NCI-H524 (cell line): ENCODE measurements at regions not wholly inside any gene's neighbourhood (a gene's known extent, or its start where the extent isn't known, plus 50 kb on each side); places are given as distances from the start of the nearest gene placed in this dataset.

Experiments used
- DNase-seq, 2 experiments: peaks; one replicate each; lab custom pipeline; 2025; lab: John Stamatoyannopoulos, UW

- no peak for DNase-seq
These were observed 648.0 kb upstream of the KIRREL3 start for GRCh38 chr11:127648583-127648982.

- no peak for DNase-seq
These were observed 643.8 kb upstream of the KIRREL3 start for GRCh38 chr11:127644366-127644765.

GRCh38 chr11:127643268-127644058, 642.9 kb upstream of the KIRREL3 start:
- DNase-seq, result peak; percentile 86 to 94

- DNase-seq, result peak in 1 of 2 experiments; percentile 70
These were observed 640.2 kb upstream of the KIRREL3 start for GRCh38 chr11:127640561-127641451.

- no peak for DNase-seq
These were observed 639.3 kb upstream of the KIRREL3 start for GRCh38 chr11:127639916-127640315.

GRCh38 chr11:127632976-127633680, 632.6 kb upstream of the KIRREL3 start:
- DNase-seq, result no peak

- no peak for DNase-seq
These were observed 632.0 kb upstream of the KIRREL3 start for GRCh38 chr11:127632546-127632945.

- no peak for DNase-seq
These were observed 631.4 kb upstream of the KIRREL3 start for GRCh38 chr11:127631974-127632373.

GRCh38 chr11:127629200-127629599, 628.6 kb upstream of the KIRREL3 start:
- DNase-seq, result no peak

- no peak for DNase-seq
These were observed 627.9 kb upstream of the KIRREL3 start for GRCh38 chr11:127628458-127628785.

- DNase-seq, result peak; percentile 28 to 67
These were observed 627.3 kb upstream of the KIRREL3 start for GRCh38 chr11:127627629-127628457.

GRCh38 chr11:127627204-127627603, 626.6 kb upstream of the KIRREL3 start:
- no peak for DNase-seq

GRCh38 chr11:127625402-127625801, 624.8 kb upstream of the KIRREL3 start:
- peak in 1 of 2 experiments; percentile 14 for DNase-seq

- no peak for DNase-seq
These were observed 623.8 kb upstream of the KIRREL3 start for GRCh38 chr11:127624306-127624856.

GRCh38 chr11:127622686-127623085, 622.1 kb upstream of the KIRREL3 start:
- no peak for DNase-seq

- no peak for DNase-seq
These were observed 620.1 kb upstream of the KIRREL3 start for GRCh38 chr11:127620671-127621070.

GRCh38 chr11:127619946-127620345, 619.4 kb upstream of the KIRREL3 start:
- no peak for DNase-seq

- DNase-seq, result no peak
These were observed 618.2 kb upstream of the KIRREL3 start for GRCh38 chr11:127618721-127619120.

GRCh38 chr11:127616158-127616557, 615.6 kb upstream of the KIRREL3 start:
- DNase-seq, result peak in 1 of 2 experiments; percentile 34

- DNase-seq, result no peak
These were observed 612.0 kb upstream of the KIRREL3 start for GRCh38 chr11:127612607-127613006.
